HG03159 (cell line): ENCODE measurements at regions not wholly inside any gene's neighbourhood (a gene's known extent, or its start where the extent isn't known, plus 50 kb on each side); places are given as distances from the start of the nearest gene placed in this dataset.
"Not testable (repeated sequence)": the region's sequence is repeated elsewhere in the genome, so short reads cannot be mapped to it uniquely, and the experiment has no call there.

Experiments used
- ATAC-seq: cut with Tn5 transposase; IDR thresholded peaks from one replicate; pipeline ENCODE4 v1.9.1; 2021; ENCODE audit warnings: mild to moderate bottlenecking, moderate library complexity; ENCODE audit not compliant: unreplicated experiment

- ATAC-seq: no peak
These were observed 96.8 kb upstream of the IFNG-AS1 start for GRCh38 chr12:67892259-67893021.

GRCh38 chr12:67893022-67893580 is 96.1 kb upstream of the IFNG-AS1 start:
- no peak for ATAC-seq

- not testable (repeated sequence) for ATAC-seq
These were observed 88.8 kb upstream of the IFNG-AS1 start for GRCh38 chr12:67900418-67900817.

GRCh38 chr12:67909091-67909531 is 80.1 kb upstream of the IFNG-AS1 start:
- no peak for ATAC-seq

DNA sequence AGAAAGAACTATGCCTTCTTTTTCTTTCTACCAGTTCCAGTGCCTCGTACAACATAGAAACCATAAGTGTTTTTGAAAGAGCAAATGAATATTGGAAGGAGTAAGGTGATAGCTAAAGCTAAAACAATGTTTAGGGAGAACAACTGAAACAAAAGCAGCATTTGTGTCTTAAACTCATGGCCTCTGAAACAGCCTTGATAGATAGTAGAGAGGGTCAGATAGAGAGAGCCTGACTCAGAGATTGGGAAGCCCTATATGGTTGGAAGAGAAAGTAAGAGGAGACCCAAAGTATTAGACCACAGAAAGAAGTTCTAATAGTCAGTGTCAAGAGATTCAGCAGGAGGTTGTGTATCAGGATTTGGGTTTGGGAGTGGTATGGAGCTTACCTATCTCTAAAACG is 79.6 kb upstream of the IFNG-AS1 start:
- ATAC-seq: no peak

GRCh38 chr12:67910360-67911274 is 78.6 kb upstream of the IFNG-AS1 start:
- no peak for ATAC-seq

GRCh38 chr12:67911275-67911600 is 78.0 kb upstream of the IFNG-AS1 start:
- no peak for ATAC-seq

DNA sequence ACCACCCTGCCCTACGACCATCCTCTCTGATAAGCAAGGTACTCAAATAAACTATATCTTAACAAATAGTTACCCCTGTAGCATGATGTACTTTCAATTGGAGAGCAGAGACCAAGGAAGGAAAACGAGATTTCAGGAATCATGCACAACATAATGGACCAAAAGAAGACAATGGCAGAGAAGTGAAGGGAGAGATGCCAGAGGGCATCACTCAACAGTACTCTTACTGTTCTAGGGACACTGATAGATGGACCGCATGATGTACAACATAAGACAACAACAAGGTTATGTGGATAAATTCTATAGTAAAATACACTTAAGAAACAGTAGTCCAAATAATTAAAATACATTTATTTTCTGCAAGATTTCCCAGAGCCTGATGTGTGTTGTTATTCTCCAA is 77.5 kb upstream of the IFNG-AS1 start:
- no peak for ATAC-seq

DNA sequence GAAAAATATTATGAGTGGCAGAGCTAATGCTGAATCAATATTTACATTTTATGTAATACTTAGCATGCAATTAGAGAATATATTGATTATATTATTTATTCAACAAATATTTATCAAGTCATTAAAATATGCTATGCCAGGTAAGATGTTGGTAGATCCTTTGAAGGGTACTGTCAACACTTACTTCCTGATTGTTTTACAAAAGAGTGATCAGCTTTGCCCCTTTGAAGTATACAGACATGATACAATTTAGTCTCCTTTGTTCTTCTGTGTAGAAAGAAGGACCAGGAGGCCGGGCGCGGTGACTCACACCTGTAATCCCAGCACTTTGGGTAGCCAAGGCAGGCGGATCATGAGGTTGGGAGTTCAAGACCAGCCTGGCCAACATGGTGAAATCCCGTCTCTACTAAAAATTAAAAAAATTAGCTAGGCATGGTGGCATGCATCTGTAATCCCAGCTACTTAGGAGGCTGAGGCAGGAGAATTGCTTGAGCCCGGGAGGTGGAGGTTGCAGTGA is 73.9 kb upstream of the IFNG-AS1 start:
- no peak for ATAC-seq

- no peak for ATAC-seq
These were observed 72.8 kb upstream of the IFNG-AS1 start for GRCh38 chr12:67916266-67916970.

DNA sequence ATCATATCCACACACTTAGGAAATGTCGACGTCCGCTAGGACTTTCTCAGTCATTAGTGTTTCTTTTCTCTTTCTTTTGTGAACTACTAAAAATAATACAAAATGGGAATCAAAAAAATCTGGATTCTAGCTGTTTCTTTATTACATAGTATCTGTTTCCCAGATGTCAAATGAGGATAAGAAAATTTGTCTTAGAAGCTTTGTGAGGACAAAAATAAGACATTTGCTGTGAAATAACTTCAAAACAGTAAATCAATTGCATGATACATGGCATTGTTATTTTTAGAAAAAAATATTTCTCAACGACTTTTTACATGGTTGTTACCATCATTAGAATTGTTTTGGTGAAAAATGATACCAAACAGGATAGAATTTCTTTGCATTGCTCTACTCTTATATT is 71.4 kb upstream of the IFNG-AS1 start:
- no peak for ATAC-seq

GRCh38 chr12:67918441-67918840 is 70.8 kb upstream of the IFNG-AS1 start:
- no peak for ATAC-seq

DNA sequence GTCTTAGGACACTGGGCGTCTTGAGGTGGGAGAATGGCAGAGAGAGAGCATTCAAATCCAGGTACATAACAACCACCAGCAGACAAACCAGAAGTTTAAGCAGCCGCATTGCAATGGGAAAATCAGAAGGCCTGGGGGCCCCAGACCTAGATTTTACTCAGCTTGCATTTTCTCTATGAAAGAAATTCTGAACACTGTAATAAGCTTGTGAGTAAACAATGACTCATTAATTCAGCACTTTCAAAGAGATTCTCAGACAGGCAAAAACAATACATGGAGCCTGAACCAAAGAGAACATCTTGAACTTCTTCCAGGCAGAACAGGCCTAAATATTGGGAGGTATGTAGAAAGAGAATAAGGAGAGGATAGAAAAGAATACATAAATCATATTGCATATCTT is 69.8 kb upstream of the IFNG-AS1 start:
- ATAC-seq: no peak

- ATAC-seq: no peak
These were observed 68.8 kb upstream of the IFNG-AS1 start for GRCh38 chr12:67920413-67920812.

DNA sequence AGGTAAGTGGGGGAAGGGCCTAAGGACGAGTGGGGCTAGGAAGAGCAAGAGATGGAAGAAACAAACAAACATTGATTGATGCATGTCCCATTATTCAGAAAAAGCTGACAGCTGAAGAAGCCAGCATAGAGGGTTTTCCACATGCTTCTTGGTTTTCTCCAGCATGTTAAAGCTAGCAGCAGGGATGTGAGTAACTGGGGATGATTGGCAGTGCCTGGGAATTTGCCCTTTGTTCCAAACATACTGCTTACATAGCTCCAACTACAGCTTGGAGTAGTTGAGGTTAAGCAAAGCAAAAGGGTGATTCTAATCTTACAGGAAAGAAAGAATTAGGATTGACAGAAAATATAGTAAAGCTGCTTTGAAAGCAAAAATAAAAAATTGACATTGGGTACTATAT is 68.0 kb upstream of the IFNG-AS1 start:
- ATAC-seq: no peak

DNA sequence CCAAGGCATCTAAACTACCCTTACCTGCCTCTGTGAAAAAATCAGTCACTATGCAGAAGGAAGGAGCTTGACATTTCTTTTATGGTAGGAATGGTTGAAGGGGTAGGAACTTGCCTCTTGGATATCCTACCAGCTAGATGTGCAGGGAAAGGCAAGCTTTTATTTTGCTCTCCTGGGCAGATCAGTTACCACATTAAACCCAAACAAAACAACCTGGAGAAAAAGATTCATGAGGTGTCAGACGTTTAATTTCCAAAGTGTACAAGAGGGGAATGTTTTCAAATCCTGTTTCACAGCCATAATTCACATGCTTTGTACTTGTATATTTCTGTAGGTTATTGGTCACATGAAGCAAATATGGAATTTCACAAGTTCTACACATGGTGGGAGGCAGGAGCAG is 67.0 kb upstream of the IFNG-AS1 start:
- ATAC-seq: no peak

DNA sequence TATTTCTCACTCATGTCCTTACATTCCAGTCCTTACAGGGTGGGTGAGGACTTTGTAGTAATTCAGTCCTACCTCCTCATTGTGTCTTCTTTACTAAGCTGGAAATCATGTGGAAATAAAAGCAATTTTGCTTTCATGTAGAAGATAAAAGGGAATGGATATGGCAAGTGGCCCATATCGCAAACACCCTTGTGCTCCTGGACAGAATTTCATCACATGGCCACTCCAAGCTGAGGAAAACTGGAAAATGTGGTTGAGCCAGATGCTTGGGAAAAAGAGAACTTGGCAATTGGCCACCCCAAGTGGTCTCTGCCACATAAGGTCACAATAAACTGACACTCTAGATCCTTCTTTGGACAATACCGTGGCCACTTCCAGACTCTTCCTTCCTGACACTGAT is 64.2 kb upstream of the IFNG-AS1 start:
- ATAC-seq: no peak

GRCh38 chr12:67925552-67925951 is 63.7 kb upstream of the IFNG-AS1 start:
- ATAC-seq: no peak

- ATAC-seq: no peak
These were observed 63.2 kb upstream of the IFNG-AS1 start for GRCh38 chr12:67926063-67926462.

GRCh38 chr12:67927324-67927723 is 61.9 kb upstream of the IFNG-AS1 start:
- no peak for ATAC-seq

GRCh38 chr12:67927815-67928214 is 61.4 kb upstream of the IFNG-AS1 start:
- ATAC-seq: no peak
